H1 (cell line): ENCODE measurements at regions not wholly inside any gene's neighbourhood (a gene's known extent, or its start where the extent isn't known, plus 50 kb on each side); places are given as distances from the start of the nearest gene placed in this dataset.

Experiments used
- CTCF ChIA-PET: fragments of 300-600 bp; sonication (Branson Sonifier 250); formaldehyde crosslinking; loops from one replicate; lab custom pipeline; 2021; ENCODE audit not compliant: partially characterized antibody; lab: Charles Lee
- POLR2A ChIA-PET: fragments of 300-600 bp; sonication (Branson Sonifier 250); formaldehyde crosslinking; loops from one replicate; lab custom pipeline; 2021; ENCODE audit warnings: inconsistent platforms; ENCODE audit not compliant: partially characterized antibody; lab: Charles Lee
- DNase-seq, 2 experiments: peaks; one replicate each; pipeline versions ENCODE4 v3.0.0 to v3.0.0-alpha.2; 2010 to 2022; ENCODE audit warnings: low spot score in 2 of 2, low read depth in 1 of 2, mixed read lengths in 1 of 2
- FAIRE-seq: peaks from 2 replicates; lab custom pipeline; 2011; peaks lifted over from hg19 to GRCh38; lab: Jason Lieb, UNC
- H2AFZ ChIP-seq: 2 replicates; pipeline ENCODE4 v1.8.1; 2012; ENCODE audit warnings: low read length, inconsistent platforms
- H2AK5ac ChIP-seq: 2 replicates; pipeline ENCODE4 v1.6.1; 2013; ENCODE audit warnings: low read depth, low read length
- H2BK120ac ChIP-seq: replicated peaks from 2 replicates; pipeline ENCODE3; 2013; ENCODE audit warnings: low read depth, low read length, inconsistent platforms
- H2BK12ac ChIP-seq: 2 replicates; pipeline ENCODE4 v1.6.1; 2013; ENCODE audit warnings: low read depth, low read length
- H2BK15ac ChIP-seq: 2 replicates; pipeline ENCODE4 v1.6.1; 2013; ENCODE audit warnings: low read length
- H2BK20ac ChIP-seq: 2 replicates; pipeline ENCODE4 v1.6.1; 2013; ENCODE audit warnings: low read length
- H2BK5ac ChIP-seq: 2 replicates; pipeline ENCODE4 v1.6.1; 2013; ENCODE audit warnings: low read depth, low read length
- H3K14ac ChIP-seq: 2 replicates; pipeline ENCODE4 v1.6.1; 2013; ENCODE audit warnings: inconsistent platforms; ENCODE audit not compliant: insufficient read length
- H3K18ac ChIP-seq: 2 replicates; pipeline ENCODE4 v1.6.1; 2013; ENCODE audit warnings: low read length; ENCODE audit errors: extremely low read depth
- H3K23ac ChIP-seq: 2 replicates; pipeline ENCODE4 v1.6.1; 2013; ENCODE audit warnings: inconsistent platforms; ENCODE audit not compliant: insufficient read length
- H3K23me2 ChIP-seq: 2 replicates; pipeline ENCODE4 v1.6.1; 2013; ENCODE audit warnings: low read depth, low read length
- H3K27ac ChIP-seq: 2 replicates; pipeline ENCODE4 v1.6.1; 2011; ENCODE audit warnings: low read depth, low read length, inconsistent platforms
- H3K27me3 ChIP-seq, 4 experiments: replicated peaks in 1 of 4; 1 replicate in 1 of 4; 2 replicates in 3 of 4; pipeline versions ENCODE4 v1.6.1 to v1.8.1; 2011 to 2013; ENCODE audit warnings: low read length in 3 of 4, mild to moderate bottlenecking in 3 of 4, inconsistent platforms in 2 of 4, mixed read lengths in 2 of 4, moderate library complexity in 1 of 4; ENCODE audit not compliant: control insufficient read depth in 3 of 4, insufficient read depth in 3 of 4; ENCODE audit errors: extremely low read depth in 1 of 4
- H3K36me3 ChIP-seq, 4 experiments: 2 replicates each; pipeline versions ENCODE4 v1.6.1 to v1.8.1; 2011 to 2013; ENCODE audit warnings: mild to moderate bottlenecking in 4 of 4, low read length in 3 of 4, moderate library complexity in 2 of 4, control low read depth in 1 of 4, inconsistent platforms in 1 of 4; ENCODE audit not compliant: insufficient read depth in 4 of 4, control insufficient read depth in 2 of 4
- H3K4ac ChIP-seq: replicated peaks from 2 replicates; pipeline ENCODE3; 2013; ENCODE audit warnings: low read length, low read depth, mixed read lengths, inconsistent platforms; ENCODE audit not compliant: insufficient read length
- H3K4me1 ChIP-seq, 4 experiments: replicated peaks in 1 of 4; 1 replicate in 1 of 4; 2 replicates in 3 of 4; pipeline versions ENCODE4 v1.6.1 to v1.8.1; 2011 to 2013; ENCODE audit warnings: low read length in 3 of 4, inconsistent platforms in 2 of 4, mixed read lengths in 1 of 4; ENCODE audit not compliant: insufficient read depth in 4 of 4, control insufficient read depth in 3 of 4
- H3K4me2 ChIP-seq, 2 experiments: 2 replicates each; pipeline versions ENCODE4 v1.6.1 to v1.8.1; 2011 to 2013; ENCODE audit warnings: low read depth in 2 of 2, low read length in 2 of 2, control low read depth in 1 of 2, inconsistent platforms in 1 of 2, mild to moderate bottlenecking in 1 of 2; ENCODE audit not compliant: insufficient read depth in 1 of 2
- H3K4me3 ChIP-seq, 4 experiments: fragments of 200-600, 300-600 bp in 1 of 4; sonication (generic), shearing (Covaris generic), sonication (Bioruptor Twin) in 1 of 4; 2 replicates each; pipeline versions ENCODE4 v1.5.1 to v1.8.1; 2011 to 2016; ENCODE audit warnings: low read length in 4 of 4, low read depth in 3 of 4, control low read depth in 2 of 4, inconsistent platforms in 2 of 4, mild to moderate bottlenecking in 2 of 4, mixed read lengths in 1 of 4, moderate library complexity in 1 of 4; ENCODE audit not compliant: insufficient read depth in 2 of 4; ENCODE audit errors: extremely low read depth in 1 of 4
- H3K56ac ChIP-seq: replicated peaks from 2 replicates; pipeline ENCODE3; 2013; ENCODE audit warnings: low read depth, mild to moderate bottlenecking, mixed read lengths, low read length, inconsistent platforms; ENCODE audit not compliant: insufficient read length
- H3K79me1 ChIP-seq: 2 replicates; pipeline ENCODE4 v1.6.1; 2013; ENCODE audit warnings: low read depth, low read length, control low read depth
- H3K79me2 ChIP-seq, 2 experiments: 2 replicates each; pipeline versions ENCODE4 v1.6.1 to v1.8.1; 2012 to 2013; ENCODE audit warnings: low read length in 2 of 2, mild to moderate bottlenecking in 2 of 2, inconsistent platforms in 1 of 2; ENCODE audit not compliant: insufficient read depth in 2 of 2, control insufficient read depth in 1 of 2
- H3K9ac ChIP-seq, 4 experiments: replicated peaks in 1 of 4; 1 replicate in 1 of 4; 2 replicates in 3 of 4; pipeline versions ENCODE4 v1.6.1 to v1.8.1; 2011 to 2013; ENCODE audit warnings: low read depth in 3 of 4, low read length in 3 of 4, control low read depth in 2 of 4, mild to moderate bottlenecking in 2 of 4, moderate library complexity in 2 of 4, inconsistent platforms in 1 of 4; ENCODE audit errors: extremely low read depth in 1 of 4
- H3K9me3 ChIP-seq, 2 experiments: 2 replicates each; pipeline versions ENCODE4 v1.6.1 to v1.8.1; 2012 to 2013; ENCODE audit warnings: mild to moderate bottlenecking in 2 of 2, moderate library complexity in 2 of 2, control low read depth in 1 of 2, inconsistent platforms in 1 of 2, low read depth in 1 of 2, low read length in 1 of 2, mixed read lengths in 1 of 2; ENCODE audit not compliant: insufficient read depth in 2 of 2
- H4K20me1 ChIP-seq, 2 experiments: replicated peaks in 1 of 2; 2 replicates each; pipeline versions ENCODE3 to v1.8.1; 2011 to 2013; ENCODE audit warnings: inconsistent platforms in 2 of 2, low read length in 2 of 2, mild to moderate bottlenecking in 1 of 2; ENCODE audit not compliant: insufficient read depth in 2 of 2, control insufficient read depth in 1 of 2
- H4K5ac ChIP-seq: 2 replicates; pipeline ENCODE4 v1.6.1; 2013; ENCODE audit warnings: low read length, low read depth, mixed read lengths, inconsistent platforms; ENCODE audit not compliant: insufficient read length
- H4K8ac ChIP-seq: 2 replicates; pipeline ENCODE4 v1.8.0; 2013; ENCODE audit warnings: mild to moderate bottlenecking, moderate library complexity, low read length, inconsistent platforms; ENCODE audit not compliant: insufficient read depth; ENCODE audit errors: extremely low read depth
- H4K91ac ChIP-seq: replicated peaks from 2 replicates; pipeline ENCODE3; 2013; ENCODE audit warnings: low read length, mixed read lengths, inconsistent platforms; ENCODE audit not compliant: insufficient read length
- BCL11A ChIP-seq, 2 experiments: IDR thresholded peaks; one replicate each; pipeline ENCODE4 v1.6.1; 2011; ENCODE audit warnings: low read depth in 2 of 2, low read length in 2 of 2, mild to moderate bottlenecking in 2 of 2
- CHD1 ChIP-seq: IDR thresholded peaks from 2 replicates; pipeline ENCODE4 v1.6.1; 2012; ENCODE audit warnings: low read depth, low read length, improper control_type of control experiment
- HDAC6 ChIP-seq: IDR thresholded peaks from one replicate; pipeline ENCODE4 v1.7.1; 2012; ENCODE audit warnings: low read depth, mild to moderate bottlenecking, inconsistent platforms, low read length, moderate library complexity
- POLR2AphosphoS5 ChIP-seq: IDR thresholded peaks from 2 replicates; pipeline ENCODE4 v1.6.1; 2011; ENCODE audit warnings: low read depth, low read length
- RAD21 ChIP-seq, 2 experiments: IDR thresholded peaks in 1 of 2; conservative IDR thresholded peaks in 1 of 2; 2 replicates each; pipeline ENCODE4 v1.6.1; 2011; ENCODE audit warnings: low read depth in 2 of 2, low read length in 2 of 2, improper control_type of control experiment in 1 of 2, inconsistent platforms in 1 of 2, mild to moderate bottlenecking in 1 of 2, moderate library complexity in 1 of 2
- RBBP5 ChIP-seq: IDR thresholded peaks from 2 replicates; pipeline ENCODE4 v1.7.1; 2012; ENCODE audit warnings: low read depth, mild to moderate bottlenecking, inconsistent platforms, low read length, moderate library complexity, borderline replicate concordance
- SIN3A ChIP-seq, 2 experiments: IDR thresholded peaks in 1 of 2; conservative IDR thresholded peaks in 1 of 2; 2 replicates each; pipeline ENCODE4 v1.6.1; 2011 to 2012; ENCODE audit warnings: low read length in 2 of 2, improper control_type of control experiment in 1 of 2, low read depth in 1 of 2, mild to moderate bottlenecking in 1 of 2
- TEAD4 ChIP-seq: IDR thresholded peaks from 2 replicates; pipeline ENCODE4 v1.6.1; 2012; ENCODE audit warnings: low read depth, low read length, inconsistent platforms, mixed read lengths
- YY1 ChIP-seq: IDR thresholded peaks from 2 replicates; pipeline ENCODE4 v1.6.1; 2011; ENCODE audit warnings: low read depth, mild to moderate bottlenecking, low read length
- WGBS, 2 experiments: shearing (Covaris generic) in 1 of 2; methylation state at CpG; one replicate each; pipeline versions ENCODE4 v1.1.6 to v1.1.7; 2013 to 2015; ENCODE audit warnings: low lambda C conversion rate in 2 of 2, mixed read lengths in 2 of 2, inconsistent platforms in 1 of 2, low coverage in 1 of 2, missing lambda C conversion rate in 1 of 2; ENCODE audit not compliant: insufficient replicate concordance in 2 of 2, insufficient coverage in 1 of 2, insufficient read length in 1 of 2; ENCODE audit errors: extremely low coverage in 1 of 2, missing lambda C conversion rate in 1 of 2; 5-methylcytosine and 5-hydroxymethylcytosine counted together
- TF ChIP-seq, protein P1 (sequence below), 3 experiments: IDR thresholded peaks; 1 replicate in 2 of 3; 2 replicates in 1 of 3; pipeline versions ENCODE4 v1.5.1 to v1.6.1; 2011; ENCODE audit warnings: low read length in 3 of 3, mild to moderate bottlenecking in 3 of 3, inconsistent platforms in 2 of 3, low read depth in 1 of 3, moderate library complexity in 1 of 3; ENCODE audit not compliant: insufficient read depth in 1 of 3; ENCODE audit errors: control extremely low read depth in 1 of 3

DNA sequence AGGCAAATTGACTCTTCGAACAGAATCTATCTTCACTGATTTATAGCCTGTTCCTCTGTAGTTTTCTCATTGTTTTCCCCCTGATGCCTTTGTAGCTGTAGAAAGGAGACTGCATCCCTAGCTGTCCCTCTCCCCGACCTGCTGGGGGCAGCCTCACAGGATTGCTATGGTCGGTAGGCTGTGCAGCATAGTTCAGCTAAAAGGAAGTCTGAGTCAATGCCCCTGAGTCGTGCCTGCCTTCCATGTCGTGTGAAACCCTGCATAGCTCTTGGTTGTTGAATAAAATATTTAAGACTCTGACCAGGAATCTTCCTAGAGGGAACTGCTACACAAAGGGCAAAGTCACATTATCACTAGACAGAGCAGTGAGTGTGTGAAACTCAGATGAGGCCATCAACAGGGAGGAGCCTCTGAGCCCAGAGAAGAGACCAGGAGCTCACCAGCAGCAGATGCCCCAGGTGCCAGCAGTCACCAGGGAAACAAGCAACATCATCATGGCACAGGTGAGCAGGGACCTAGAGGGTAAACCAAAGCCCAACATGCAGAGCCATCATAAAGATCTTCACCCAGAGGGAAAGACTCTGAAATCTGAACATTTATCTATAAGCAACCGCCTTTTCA, 108.4 kb upstream of the NBEA start:
- H3K27ac ChIP-seq = no peak overlapping the region
- H3K18ac ChIP-seq = peak overlapping the region; percentile 22; the same call in 1 of the 2 replicates
- ChIA-PET POLR2A (no interaction called here), CTCF (interaction anchor here (0.5 to 1.6 kb wide), 19 partner anchors 8 to 1076 kb away, joined by 3 to 6 read pairs (median 3); no protein-coding TSS in a partner anchor)
- FAIRE-seq = peak; percentile 92
- no peak overlapping the region for H2BK12ac ChIP-seq
- no peak overlapping the region for H2BK15ac ChIP-seq
- H2AK5ac ChIP-seq = no peak overlapping the region
- peak overlapping the region in 1 of 4 experiments; percentile 39; a peak in 1 of 7 replicates for H3K9ac ChIP-seq
- peak overlapping the region; percentile 99 for H2AFZ ChIP-seq
- H2BK20ac ChIP-seq = no peak overlapping the region
- 45% methylated on average over 6 of the region's 6 CpGs; no CpG with 5 or more reads in 1 of the 2 experiments for WGBS, 2 experiments
- no peak overlapping the region for H3K4me2 ChIP-seq
- no peak overlapping the region for H3K56ac ChIP-seq
- no peak overlapping the region for H3K23ac ChIP-seq
- no peak overlapping the region for H2BK5ac ChIP-seq
- DNase-seq = peak; percentile 34 to 50
- H4K20me1 ChIP-seq = no peaks in the 10 kb centered on the region
- H4K5ac ChIP-seq = no peak overlapping the region
- H3K36me3 ChIP-seq = no peaks in the 10 kb centered on the region
- H3K9me3 ChIP-seq = no peaks in the 10 kb centered on the region
- no peaks in the 10 kb centered on the region for H3K23me2 ChIP-seq
- H2BK120ac ChIP-seq = no peak overlapping the region
- H4K8ac ChIP-seq = no peak overlapping the region
- no peaks in the 10 kb centered on the region for H3K79me2 ChIP-seq
- H3K14ac ChIP-seq = no peak overlapping the region
- no peak overlapping the region for H3K4ac ChIP-seq
- H3K4me3 ChIP-seq = no peak overlapping the region
- no peaks in the 10 kb centered on the region for H3K27me3 ChIP-seq
- no peak overlapping the region for H4K91ac ChIP-seq
- H3K79me1 ChIP-seq = no peaks in the 10 kb centered on the region
- no peaks in the 10 kb centered on the region for H3K4me1 ChIP-seq
- 0 out of 2 replicates have a peak, but pooled peaks have one; percentile 49 for TF ChIP-seq YY1
- TF ChIP-seq, protein P1, sequence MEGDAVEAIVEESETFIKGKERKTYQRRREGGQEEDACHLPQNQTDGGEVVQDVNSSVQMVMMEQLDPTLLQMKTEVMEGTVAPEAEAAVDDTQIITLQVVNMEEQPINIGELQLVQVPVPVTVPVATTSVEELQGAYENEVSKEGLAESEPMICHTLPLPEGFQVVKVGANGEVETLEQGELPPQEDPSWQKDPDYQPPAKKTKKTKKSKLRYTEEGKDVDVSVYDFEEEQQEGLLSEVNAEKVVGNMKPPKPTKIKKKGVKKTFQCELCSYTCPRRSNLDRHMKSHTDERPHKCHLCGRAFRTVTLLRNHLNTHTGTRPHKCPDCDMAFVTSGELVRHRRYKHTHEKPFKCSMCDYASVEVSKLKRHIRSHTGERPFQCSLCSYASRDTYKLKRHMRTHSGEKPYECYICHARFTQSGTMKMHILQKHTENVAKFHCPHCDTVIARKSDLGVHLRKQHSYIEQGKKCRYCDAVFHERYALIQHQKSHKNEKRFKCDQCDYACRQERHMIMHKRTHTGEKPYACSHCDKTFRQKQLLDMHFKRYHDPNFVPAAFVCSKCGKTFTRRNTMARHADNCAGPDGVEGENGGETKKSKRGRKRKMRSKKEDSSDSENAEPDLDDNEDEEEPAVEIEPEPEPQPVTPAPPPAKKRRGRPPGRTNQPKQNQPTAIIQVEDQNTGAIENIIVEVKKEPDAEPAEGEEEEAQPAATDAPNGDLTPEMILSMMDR (IDR thresholded peaks at IDR 0.05; ENCODE audit: control extremely low read depth in 1 of 3, insufficient read depth in 1 of 3, low read depth in 1 of 3, low read length in 3 of 3) = peak; percentile 66 to 89 (median 85)
- no peak for TF ChIP-seq HDAC6
- TF ChIP-seq RAD21 (IDR thresholded peaks at IDR 0.05 in 1 of 2, conservative IDR thresholded peaks at IDR 0.05 in 1 of 2; ENCODE audit: low read depth in 2 of 2, low read length in 2 of 2) = peak; percentile 64 to 79
- TF ChIP-seq TEAD4 = no peak
- no peak for TF ChIP-seq CHD1
- TF ChIP-seq SIN3A (conservative IDR thresholded peaks at IDR 0.05 in 1 of 2, IDR thresholded peaks at IDR 0.05 in 1 of 2; ENCODE audit: low read depth in 1 of 2, low read length in 2 of 2) = 0 out of 4 replicates have a peak, but pooled peaks of 1 of the 2 experiments have one; percentile 13
- no peak for TF ChIP-seq POLR2AphosphoS5
- no peak for TF ChIP-seq RBBP5
- no peak for TF ChIP-seq BCL11A (IDR thresholded peaks at IDR 0.05; ENCODE audit: low read depth in 2 of 2, low read length in 2 of 2)
